Occipital lobe (tissue), 1 donor: ENCODE measurements at regions not wholly inside any gene's neighbourhood (a gene's known extent, or its start where the extent isn't known, plus 50 kb on each side); places are given as distances from the start of the nearest gene placed in this dataset.
"Not testable (repeated sequence)": the region's sequence is repeated elsewhere in the genome, so short reads cannot be mapped to it uniquely, and the experiment has no call there.

Experiments
- DNase-seq: peaks from one replicate; lab custom pipeline; 2025; lab: John Stamatoyannopoulos, UW

- DNase-seq, result no peak
Observed at GRCh38 chr18:22734791-22735627, 198.1 kb upstream of the RBBP8 start.

GRCh38 chr18:22737054-22737453 is 196.1 kb upstream of the RBBP8 start:
- no peak for DNase-seq

- no peak for DNase-seq
Observed at GRCh38 chr18:22739061-22739642, 194.0 kb upstream of the RBBP8 start.

GRCh38 chr18:22739789-22740188 is 193.3 kb upstream of the RBBP8 start:
- DNase-seq, result no peak

GRCh38 chr18:22741318-22741717 is 191.8 kb upstream of the RBBP8 start:
- no peak for DNase-seq

GRCh38 chr18:22742409-22742808 is 190.7 kb upstream of the RBBP8 start:
- no peak for DNase-seq

- no peak for DNase-seq
Observed at GRCh38 chr18:22745966-22746365, 187.2 kb upstream of the RBBP8 start.

GRCh38 chr18:22752014-22752413 is 181.1 kb upstream of the RBBP8 start:
- DNase-seq, result no peak

GRCh38 chr18:22753130-22753831 is 179.8 kb upstream of the RBBP8 start:
- DNase-seq, result no peak

GRCh38 chr18:22764005-22764404 is 169.1 kb upstream of the RBBP8 start:
- not testable (repeated sequence) for DNase-seq

- no peak for DNase-seq
Observed at GRCh38 chr18:22765896-22766295, 167.2 kb upstream of the RBBP8 start.

- no peak for DNase-seq
Observed at GRCh38 chr18:22767653-22768052, 165.5 kb upstream of the RBBP8 start.

- no peak for DNase-seq
Observed at GRCh38 chr18:22773944-22774343, 159.2 kb upstream of the RBBP8 start.

- DNase-seq, result no peak
Observed at GRCh38 chr18:22778996-22779395, 154.1 kb upstream of the RBBP8 start.

- no peak for DNase-seq
Observed at GRCh38 chr18:22783245-22783644, 149.9 kb upstream of the RBBP8 start.

- DNase-seq, result no peak
Observed at GRCh38 chr18:22783662-22784076, 149.5 kb upstream of the RBBP8 start.

- DNase-seq, result no peak
Observed at GRCh38 chr18:22789052-22789451, 144.1 kb upstream of the RBBP8 start.

GRCh38 chr18:22789600-22789999 is 143.5 kb upstream of the RBBP8 start:
- no peak for DNase-seq

- no peak for DNase-seq
Observed at GRCh38 chr18:22790545-22791309, 142.4 kb upstream of the RBBP8 start.

GRCh38 chr18:22791310-22791610 is 141.9 kb upstream of the RBBP8 start:
- DNase-seq, result no peak

- DNase-seq, result no peak
Observed at GRCh38 chr18:22796113-22796512, 137.0 kb upstream of the RBBP8 start.

GRCh38 chr18:22800551-22800951 is 132.6 kb upstream of the RBBP8 start:
- no peak for DNase-seq
